ENCODE measurements at regions not wholly inside any gene's neighbourhood (a gene's known extent, or its start where the extent isn't known, plus 50 kb on each side); places are given as distances from the start of the nearest gene placed in this dataset.
A peak's percentile ranks its signal among the peaks of the same experiment; 100 is the strongest.

DNA sequence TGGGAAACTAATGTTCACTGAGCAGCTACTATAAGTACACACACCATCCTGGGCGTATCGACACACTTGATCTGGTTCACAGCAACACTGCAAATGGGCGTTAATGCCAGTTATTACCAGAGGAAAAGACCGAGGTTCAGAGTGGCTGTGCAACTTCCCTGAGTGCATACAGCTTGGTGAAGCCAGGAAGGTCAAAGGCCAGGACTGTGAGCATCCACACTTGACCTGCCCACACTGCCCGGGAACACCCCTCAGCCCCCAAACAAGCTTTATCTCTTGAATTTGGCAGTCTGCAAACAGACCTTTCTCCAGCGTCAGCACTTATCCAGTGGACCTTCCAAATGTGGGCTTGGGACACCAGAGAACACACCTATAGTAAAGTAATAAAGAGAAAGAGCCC lies 312.6 kb downstream of the BCL11B start:
- no peak overlapping the region for H3K4me3 ChIP-seq (ENCODE audit: low read depth, low read length)
- TF ChIP-seq, protein P1, sequence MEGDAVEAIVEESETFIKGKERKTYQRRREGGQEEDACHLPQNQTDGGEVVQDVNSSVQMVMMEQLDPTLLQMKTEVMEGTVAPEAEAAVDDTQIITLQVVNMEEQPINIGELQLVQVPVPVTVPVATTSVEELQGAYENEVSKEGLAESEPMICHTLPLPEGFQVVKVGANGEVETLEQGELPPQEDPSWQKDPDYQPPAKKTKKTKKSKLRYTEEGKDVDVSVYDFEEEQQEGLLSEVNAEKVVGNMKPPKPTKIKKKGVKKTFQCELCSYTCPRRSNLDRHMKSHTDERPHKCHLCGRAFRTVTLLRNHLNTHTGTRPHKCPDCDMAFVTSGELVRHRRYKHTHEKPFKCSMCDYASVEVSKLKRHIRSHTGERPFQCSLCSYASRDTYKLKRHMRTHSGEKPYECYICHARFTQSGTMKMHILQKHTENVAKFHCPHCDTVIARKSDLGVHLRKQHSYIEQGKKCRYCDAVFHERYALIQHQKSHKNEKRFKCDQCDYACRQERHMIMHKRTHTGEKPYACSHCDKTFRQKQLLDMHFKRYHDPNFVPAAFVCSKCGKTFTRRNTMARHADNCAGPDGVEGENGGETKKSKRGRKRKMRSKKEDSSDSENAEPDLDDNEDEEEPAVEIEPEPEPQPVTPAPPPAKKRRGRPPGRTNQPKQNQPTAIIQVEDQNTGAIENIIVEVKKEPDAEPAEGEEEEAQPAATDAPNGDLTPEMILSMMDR (IDR thresholded peaks at IDR 0.05; ENCODE audit: control insufficient read depth, extremely low read depth, insufficient read depth): no peak
- DNase-seq (ENCODE audit: low read depth): no peak

DNA sequence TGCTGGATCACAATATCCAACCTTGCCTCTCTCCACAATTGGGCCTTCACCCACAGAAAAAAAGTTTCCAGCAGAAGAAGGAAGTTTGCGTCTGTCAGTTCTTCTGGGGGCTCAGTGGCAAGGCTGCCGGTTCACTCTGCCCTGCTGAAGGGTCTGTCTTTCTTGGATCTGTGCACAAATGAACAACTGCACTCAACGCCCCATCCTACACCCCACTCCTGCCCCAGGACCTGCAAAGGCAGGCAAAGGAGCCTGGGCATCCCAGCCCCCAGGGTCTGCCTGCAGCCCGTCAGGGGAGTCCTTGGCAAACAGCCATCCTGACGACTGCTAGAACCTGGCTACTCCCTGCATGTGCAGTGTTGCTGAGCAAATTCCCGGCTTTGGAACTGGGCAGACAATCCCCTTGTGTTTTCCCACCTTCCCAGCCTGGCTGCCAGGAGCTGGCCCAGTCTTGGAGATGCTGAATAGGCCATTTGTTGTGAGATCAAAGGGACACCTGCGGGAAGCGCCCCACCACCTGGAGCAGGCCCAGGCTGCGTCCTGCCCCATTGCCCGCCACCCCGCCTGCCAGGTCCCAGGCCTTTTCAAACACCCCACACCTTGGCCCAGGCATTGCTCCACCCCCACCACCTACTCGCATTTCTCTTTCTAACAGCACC lies 311.9 kb downstream of the BCL11B start:
- TF ChIP-seq, protein P1 (IDR thresholded peaks at IDR 0.05; ENCODE audit: control insufficient read depth, extremely low read depth, insufficient read depth): no peak
- H3K4me3 ChIP-seq (ENCODE audit: low read depth, low read length): no peak overlapping the region
- DNase-seq (ENCODE audit: low read depth): no peak

DNA sequence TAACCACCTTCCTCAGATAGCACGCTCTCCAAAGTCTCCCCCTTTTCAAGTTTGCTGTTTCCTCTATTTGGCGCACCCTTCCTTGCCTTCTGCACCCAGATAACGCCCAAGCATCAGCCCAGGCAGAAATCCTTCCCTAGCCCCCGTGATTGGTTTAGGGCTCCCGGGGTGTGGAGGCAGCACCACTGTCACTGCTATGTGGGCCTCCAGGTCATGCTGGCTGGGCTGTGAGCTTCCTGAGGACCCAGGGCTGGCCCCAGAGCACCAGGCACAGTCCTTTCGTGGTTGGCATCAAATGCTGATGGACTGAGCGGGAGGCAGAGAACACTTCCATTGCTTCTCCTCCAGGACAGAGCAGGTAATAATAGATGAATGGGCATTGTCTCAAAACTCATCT lies 311.4 kb downstream of the BCL11B start:
- no peak overlapping the region for H3K4me3 ChIP-seq (ENCODE audit: low read depth, low read length)
- no peak for DNase-seq (ENCODE audit: low read depth)
- TF ChIP-seq, protein P1 (IDR thresholded peaks at IDR 0.05; ENCODE audit: control insufficient read depth, extremely low read depth, insufficient read depth): no peak

GRCh38 chr14:98961191-98961590 lies 310.8 kb downstream of the BCL11B start:
- TF ChIP-seq, protein P1 (IDR thresholded peaks at IDR 0.05; ENCODE audit: control insufficient read depth, extremely low read depth, insufficient read depth): no peak
- DNase-seq (ENCODE audit: low read depth): no peak
- no peak overlapping the region for H3K4me3 ChIP-seq (ENCODE audit: low read depth, low read length)

GRCh38 chr14:98962118-98962517 lies 309.9 kb downstream of the BCL11B start:
- no peak overlapping the region for H3K4me3 ChIP-seq (ENCODE audit: low read depth, low read length)
- TF ChIP-seq, protein P1 (IDR thresholded peaks at IDR 0.05; ENCODE audit: control insufficient read depth, extremely low read depth, insufficient read depth): no peak
- DNase-seq (ENCODE audit: low read depth): no peak

GRCh38 chr14:98963610-98964009 lies 308.4 kb downstream of the BCL11B start:
- no peak overlapping the region for H3K4me3 ChIP-seq (ENCODE audit: low read depth, low read length)
- DNase-seq (ENCODE audit: low read depth): peak; percentile 30
- TF ChIP-seq, protein P1 (IDR thresholded peaks at IDR 0.05; ENCODE audit: control insufficient read depth, extremely low read depth, insufficient read depth): no peak

DNA sequence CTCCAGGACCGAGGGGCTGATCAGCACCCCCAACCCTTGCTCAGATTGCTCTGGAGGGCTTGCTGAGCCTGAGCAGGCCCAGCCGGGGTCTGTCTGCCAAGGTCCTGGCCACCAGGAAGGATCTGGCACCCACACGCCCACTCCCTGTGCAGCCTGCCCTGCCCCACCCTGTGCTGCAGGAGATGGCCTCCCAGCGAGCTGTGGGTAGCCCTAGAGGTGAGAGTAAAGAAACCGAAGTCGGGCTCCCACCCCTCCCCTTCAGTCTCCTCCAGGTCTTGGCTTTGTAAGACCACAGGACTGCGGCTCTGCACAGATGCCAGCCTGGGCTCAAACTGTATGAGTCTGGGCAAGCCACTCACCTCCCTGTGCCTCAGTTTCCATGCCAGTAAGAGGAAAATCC lies 307.8 kb downstream of the BCL11B start:
- H3K4me3 ChIP-seq (ENCODE audit: low read depth, low read length): no peak overlapping the region
- TF ChIP-seq, protein P1 (IDR thresholded peaks at IDR 0.05; ENCODE audit: control insufficient read depth, extremely low read depth, insufficient read depth): no peak
- no peak for DNase-seq (ENCODE audit: low read depth)

Measured in LNCaP clone FGC (cell line).